GM20000 (cell line): ENCODE measurements at regions not wholly inside any gene's neighbourhood (a gene's known extent, or its start where the extent isn't known, plus 50 kb on each side); places are given as distances from the start of the nearest gene placed in this dataset.

ENCODE experiments used
- DNase-seq: peaks from one replicate; pipeline ENCODE4 v3.0.0; 2012; ENCODE audit warnings: low spot score
- CTCF ChIP-seq: IDR thresholded peaks from 2 replicates; pipeline ENCODE4 v1.5.1; 2012; ENCODE audit warnings: mild to moderate bottlenecking, control low read depth; ENCODE audit errors: extremely low read depth, missing control alignments

- TF ChIP-seq CTCF, result no peak
- no peak for DNase-seq
These were observed 979.4 kb upstream of the CNTNAP5 start for GRCh38 chr2:123045713-123046112.

GRCh38 chr2:123047186-123047585 lies 977.9 kb upstream of the CNTNAP5 start:
- no peak for TF ChIP-seq CTCF
- DNase-seq, result no peak

- no peak for TF ChIP-seq CTCF
- no peak for DNase-seq
These were observed 974.0 kb upstream of the CNTNAP5 start for GRCh38 chr2:123051136-123051535.

- DNase-seq, result no peak
- TF ChIP-seq CTCF, result no peak
These were observed 963.6 kb upstream of the CNTNAP5 start for GRCh38 chr2:123061534-123061933.

- DNase-seq, result no peak
- no peak for TF ChIP-seq CTCF
These were observed 951.7 kb upstream of the CNTNAP5 start for GRCh38 chr2:123073371-123073770.

GRCh38 chr2:123073956-123074355 lies 951.1 kb upstream of the CNTNAP5 start:
- TF ChIP-seq CTCF, result no peak
- no peak for DNase-seq

- no peak for TF ChIP-seq CTCF
These were observed 948.0 kb upstream of the CNTNAP5 start for GRCh38 chr2:123077101-123077500.

More at GRCh38 chr2:123077101-123077500, 948.0 kb upstream of the CNTNAP5 start:
- no peak for DNase-seq
